OCI-LY3 (cell line): ENCODE measurements at regions not wholly inside any gene's neighbourhood (a gene's known extent, or its start where the extent isn't known, plus 50 kb on each side); places are given as distances from the start of the nearest gene placed in this dataset.

Source experiments
- H2AFZ ChIP-seq: fragments of 200-600, 300-600 bp; shearing (Covaris generic); 2 replicates; pipeline ENCODE4 v1.6.0; 2014; ENCODE audit warnings: antibody characterized with exemption, low read depth, low read length
- H3K27ac ChIP-seq: fragments of 200-600, 300-600 bp; sonication (generic); 2 replicates; pipeline ENCODE4 v1.5.1; 2014; ENCODE audit warnings: mild to moderate bottlenecking, low read length, moderate library complexity, mixed read lengths
- H3K27me3 ChIP-seq: fragments of 200-600, 300-600 bp; sonication (generic); 2 replicates; pipeline ENCODE4 v1.6.1; 2014; ENCODE audit warnings: low read depth, low read length, mixed read lengths
- H3K36me3 ChIP-seq: fragments of 200-600, 300-600 bp; sonication (generic); replicated peaks from 2 replicates; pipeline ENCODE3; 2014; ENCODE audit warnings: low read depth, low read length, mixed read lengths
- H3K4me1 ChIP-seq: fragments of 300-600, 200-600 bp; sonication (generic); 2 replicates; pipeline ENCODE4 v1.6.1; 2014; ENCODE audit warnings: low read length, mixed read lengths
- H3K4me2 ChIP-seq: fragments of 200-600, 300-600 bp; sonication (generic); 2 replicates; pipeline ENCODE4 v1.6.1; 2014; ENCODE audit warnings: low read length, mixed read lengths
- H3K4me3 ChIP-seq: fragments of 300-600, 200-600 bp; sonication (generic); 2 replicates; pipeline ENCODE4 v1.5.1; 2014; ENCODE audit warnings: antibody characterized with exemption, mild to moderate bottlenecking, low read length, moderate library complexity
- H3K79me2 ChIP-seq: fragments of 300-600, 200-600 bp; shearing (Covaris generic); 2 replicates; pipeline ENCODE4 v1.6.1; 2014; ENCODE audit warnings: mild to moderate bottlenecking, low read length, mixed read lengths
- H3K9ac ChIP-seq: fragments of 300-600, 200-600 bp; shearing (Covaris generic); 2 replicates; pipeline ENCODE4 v1.6.0; 2014; ENCODE audit warnings: mild to moderate bottlenecking, low read length, moderate library complexity
- H3K9me3 ChIP-seq: fragments of 200-600, 300-600 bp; shearing (Covaris generic); 2 replicates; pipeline ENCODE4 v1.6.1; 2014; ENCODE audit warnings: low read length, mixed read lengths; ENCODE audit not compliant: insufficient read depth
- H4K20me1 ChIP-seq: fragments of 200-600, 300-600 bp; sonication (generic); 2 replicates; pipeline ENCODE4 v1.6.1; 2016; ENCODE audit warnings: low read length, mixed read lengths; ENCODE audit not compliant: insufficient read depth
- CTCF ChIP-seq: fragments of 200-600, 300-600 bp; sonication (generic); IDR thresholded peaks from 2 replicates; pipeline ENCODE4 v1.5.1; 2014; ENCODE audit warnings: antibody characterized with exemption, low read length, low read depth
- EZH2phosphoT487 ChIP-seq: fragments of 200-600 bp; shearing (Covaris generic); IDR thresholded peaks from 2 replicates; pipeline ENCODE4 v1.6.1; 2018; ENCODE audit warnings: antibody characterized with exemption, mixed run types, low read depth

- Histone ChIP-seq H4K20me1 (no peaks in the 10 kb centered on the region), H3K79me2 (no peaks in the 10 kb centered on the region), H3K9me3 (no peaks in the 10 kb centered on the region), H2AFZ (no peak overlapping the region), H3K4me1 (no peaks in the 10 kb centered on the region), H3K27me3 (no peaks in the 10 kb centered on the region), H3K27ac (no peak overlapping the region), H3K4me3 (no peak overlapping the region), H3K9ac (no peak overlapping the region), H3K4me2 (no peak overlapping the region), H3K36me3 (no peaks in the 10 kb centered on the region)
- no peak for TF ChIP-seq EZH2phosphoT487
- no peak for TF ChIP-seq CTCF
Observed at GRCh38 chr18:69109686-69110085, 291.0 kb upstream of the DOK6 start.

- H4K20me1 ChIP-seq = no peaks in the 10 kb centered on the region
- no peaks in the 10 kb centered on the region for H3K79me2 ChIP-seq
- H3K4me1 ChIP-seq = peaks cover 3% of the 10 kb centered on the region; the same call in 1 of the 2 replicates
- H3K9me3 ChIP-seq = no peaks in the 10 kb centered on the region
- no peaks in the 10 kb centered on the region for H3K36me3 ChIP-seq
- H3K27ac ChIP-seq = no peak overlapping the region
- no peak overlapping the region for H2AFZ ChIP-seq
- no peak overlapping the region for H3K4me2 ChIP-seq
- H3K9ac ChIP-seq = no peak overlapping the region
- H3K4me3 ChIP-seq = no peak overlapping the region
- TF ChIP-seq CTCF = no peak
- TF ChIP-seq EZH2phosphoT487 = no peak
- H3K27me3 ChIP-seq = no peaks in the 10 kb centered on the region
Observed at GRCh38 chr18:69120833-69121232, 279.9 kb upstream of the DOK6 start.

- Histone ChIP-seq H3K4me2 (no peak overlapping the region), H3K27ac (no peak overlapping the region), H2AFZ (no peak overlapping the region), H3K9me3 (no peaks in the 10 kb centered on the region), H4K20me1 (no peaks in the 10 kb centered on the region), H3K27me3 (no peaks in the 10 kb centered on the region), H3K36me3 (no peaks in the 10 kb centered on the region), H3K4me1 (no peaks in the 10 kb centered on the region), H3K4me3 (no peak overlapping the region), H3K9ac (no peak overlapping the region), H3K79me2 (no peaks in the 10 kb centered on the region)
- TF ChIP-seq EZH2phosphoT487 (no peak), CTCF (no peak)
Observed at GRCh38 chr18:69123421-69123820, 277.3 kb upstream of the DOK6 start.

GRCh38 chr18:69127873-69128500, 272.7 kb upstream of the DOK6 start:
- Histone ChIP-seq H2AFZ (no peak overlapping the region), H3K9me3 (peaks cover 10% of the 10 kb centered on the region; the same call in 1 of the 2 replicates), H3K9ac (no peak overlapping the region), H3K36me3 (no peaks in the 10 kb centered on the region), H4K20me1 (no peaks in the 10 kb centered on the region), H3K4me3 (no peak overlapping the region), H3K27ac (no peak overlapping the region), H3K4me1 (no peaks in the 10 kb centered on the region), H3K27me3 (no peaks in the 10 kb centered on the region), H3K4me2 (no peak overlapping the region), H3K79me2 (no peaks in the 10 kb centered on the region)
- no peak for TF ChIP-seq EZH2phosphoT487
- no peak for TF ChIP-seq CTCF
